Cerebellar nuclear complex (tissue), 1 donor: ENCODE measurements at regions not wholly inside any gene's neighbourhood (a gene's known extent, or its start where the extent isn't known, plus 50 kb on each side); places are given as distances from the start of the nearest gene placed in this dataset.

Source experiments
- DNase-seq, 2 experiments: peaks; one replicate each; lab custom pipeline; 2025; lab: John Stamatoyannopoulos, UW

- no peak for DNase-seq
Measured at GRCh38 chr2:196224756-196225155, 53.4 kb upstream of the STK17B start.

- no peak for DNase-seq
Measured at GRCh38 chr2:196225213-196225612, 53.8 kb upstream of the STK17B start.

GRCh38 chr2:196226058-196226706, 54.8 kb upstream of the STK17B start:
- DNase-seq = no peak

- DNase-seq = no peak
Measured at GRCh38 chr2:196226707-196227065, 55.3 kb upstream of the STK17B start.

GRCh38 chr2:196229013-196229412, 57.6 kb upstream of the STK17B start:
- no peak for DNase-seq

- no peak for DNase-seq
Measured at GRCh38 chr2:196230061-196230854, 58.9 kb upstream of the STK17B start.

GRCh38 chr2:196233021-196233804, 61.8 kb upstream of the STK17B start:
- DNase-seq = no peak

GRCh38 chr2:196233805-196234475, 62.6 kb upstream of the STK17B start:
- no peak for DNase-seq

- no peak for DNase-seq
Measured at GRCh38 chr2:196234672-196235071, 63.3 kb upstream of the STK17B start.

- no peak for DNase-seq
Measured at GRCh38 chr2:196238836-196239380, 67.5 kb upstream of the STK17B start.

GRCh38 chr2:196239622-196240587, 68.5 kb upstream of the STK17B start:
- DNase-seq = no peak

GRCh38 chr2:196241175-196241574, 69.8 kb upstream of the STK17B start:
- no peak for DNase-seq

- DNase-seq = no peak
Measured at GRCh38 chr2:196242131-196242620, 70.8 kb upstream of the STK17B start.

GRCh38 chr2:196244516-196244915, 73.1 kb upstream of the STK17B start:
- no peak for DNase-seq

- DNase-seq = no peak
Measured at GRCh38 chr2:196244966-196245365, 73.6 kb upstream of the STK17B start.

- DNase-seq = no peak
Measured at GRCh38 chr2:196245378-196246140, 74.2 kb upstream of the STK17B start.

GRCh38 chr2:196247114-196247975, 76.0 kb upstream of the STK17B start:
- no peak for DNase-seq

- DNase-seq = no peak
Measured at GRCh38 chr2:196247976-196248280, 76.5 kb upstream of the STK17B start.

- DNase-seq = no peak
Measured at GRCh38 chr2:196248467-196249094, 77.2 kb upstream of the STK17B start.
